Common myeloid progenitor, CD34-positive (primary cell): ENCODE measurements at regions not wholly inside any gene's neighbourhood (a gene's known extent, or its start where the extent isn't known, plus 50 kb on each side); places are given as distances from the start of the nearest gene placed in this dataset.

Experiments used
- CTCF ChIA-PET: fragments of 350-600 bp; sonication (Branson Sonifier 250); formaldehyde crosslinking; loops from one replicate; lab custom pipeline; 2021; ENCODE audit warnings: antibody characterized with exemption; lab: Charles Lee
- POLR2A ChIA-PET: fragments of 350-600 bp; sonication (Branson Sonifier 250); formaldehyde crosslinking; loops from one replicate; lab custom pipeline; 2021; ENCODE audit warnings: antibody characterized with exemption; lab: Charles Lee
- DNase-seq, 3 donors: peaks; one replicate each; pipeline versions ENCODE4 v3.0.0 to v3.0.0-alpha.2; 2013
- H3K27ac ChIP-seq, 2 experiments: 1 replicate in 1 of 2; 2 replicates in 1 of 2; pipeline ENCODE4 v1.7.0; 2013; ENCODE audit warnings: inconsistent platforms in 2 of 2, low read length in 2 of 2, mild to moderate bottlenecking in 2 of 2, low read depth in 1 of 2, moderate library complexity in 1 of 2; ENCODE audit not compliant: severe bottlenecking in 2 of 2, insufficient read depth in 1 of 2, poor library complexity in 1 of 2
- H3K27me3 ChIP-seq, 5 experiments: replicated peaks in 2 of 5; 1 replicate in 3 of 5; 2 replicates in 2 of 5; pipeline versions ENCODE4 v1.6.1 to v1.7.0; 2013; ENCODE audit warnings: low read length in 4 of 5, mild to moderate bottlenecking in 2 of 5, moderate library complexity in 2 of 5, inconsistent platforms in 1 of 5; ENCODE audit not compliant: insufficient read depth in 5 of 5, control insufficient read depth in 4 of 5
- H3K36me3 ChIP-seq, 4 experiments: 1 replicate in 2 of 4; 2 replicates in 2 of 4; pipeline versions ENCODE4 v1.6.1 to v1.7.0; 2013; ENCODE audit warnings: low read length in 3 of 4, control low read depth in 1 of 4, mild to moderate bottlenecking in 1 of 4; ENCODE audit not compliant: control insufficient read depth in 4 of 4, insufficient read depth in 4 of 4
- H3K4me1 ChIP-seq, 4 experiments: 1 replicate in 3 of 4; 2 replicates in 1 of 4; pipeline versions ENCODE4 v1.6.1 to v1.7.1; 2013; ENCODE audit warnings: low read length in 3 of 4, mild to moderate bottlenecking in 3 of 4, control low read depth in 1 of 4, inconsistent platforms in 1 of 4, moderate library complexity in 1 of 4; ENCODE audit not compliant: control insufficient read depth in 4 of 4, insufficient read depth in 4 of 4; ENCODE audit errors: control extremely low read depth in 1 of 4
- H3K4me3 ChIP-seq, 7 experiments: 1 replicate in 4 of 7; 2 replicates in 3 of 7; pipeline versions ENCODE4 v1.5.1 to v1.7.0; 2013; ENCODE audit warnings: mild to moderate bottlenecking in 7 of 7, low read length in 6 of 7, moderate library complexity in 6 of 7, inconsistent platforms in 2 of 7, low read depth in 2 of 7, control low read depth in 1 of 7; ENCODE audit not compliant: insufficient read depth in 4 of 7, control insufficient read depth in 1 of 7; ENCODE audit errors: extremely low read depth in 1 of 7
- H3K9me3 ChIP-seq, 5 experiments: 1 replicate in 4 of 5; 2 replicates in 1 of 5; pipeline versions ENCODE4 v1.6.1 to v1.7.1; 2013; ENCODE audit warnings: low read length in 4 of 5, mild to moderate bottlenecking in 2 of 5, inconsistent platforms in 1 of 5, low read depth in 1 of 5, moderate library complexity in 1 of 5; ENCODE audit not compliant: control insufficient read depth in 4 of 5, insufficient read depth in 2 of 5; ENCODE audit errors: control extremely low read depth in 1 of 5
- WGBS: methylation state at CpG from one replicate; pipeline ENCODE4 v1.1.5; 2013; ENCODE audit not compliant: insufficient coverage; 5-methylcytosine and 5-hydroxymethylcytosine counted together

- H3K4me1 ChIP-seq, result peaks cover 0 to 53% (median 13%) of the 10 kb centered on the region in 4 experiments
- H3K27me3 ChIP-seq, result no peaks in the 10 kb centered on the region
- WGBS, result no CpG with 5 or more reads among the region's 1 CpG
- DNase-seq, result no peak
- ChIA-PET POLR2A (no interaction called here), CTCF (no interaction called here)
- no peak overlapping the region for H3K4me3 ChIP-seq
- H3K9me3 ChIP-seq, result no peaks in the 10 kb centered on the region
- H3K36me3 ChIP-seq, result no peaks in the 10 kb centered on the region
- H3K27ac ChIP-seq, result no peak overlapping the region
These were observed 496.2 kb upstream of the ZMIZ1 start for GRCh38 chr10:78572565-78572964.

GRCh38 chr10:78574547-78574946, 494.2 kb upstream of the ZMIZ1 start:
- Histone ChIP-seq H3K4me3 (no peak overlapping the region), H3K27ac (no peak overlapping the region), H3K4me1 (peaks cover 0 to 52% (median 16%) of the 10 kb centered on the region in 4 experiments), H3K9me3 (no peaks in the 10 kb centered on the region), H3K36me3 (no peaks in the 10 kb centered on the region), H3K27me3 (no peaks in the 10 kb centered on the region)
- 97% methylated on average over 3 of the region's 7 CpGs for WGBS
- DNase-seq, result no peak
- ChIA-PET CTCF (no interaction called here), POLR2A (no interaction called here)

GRCh38 chr10:78575400-78575799, 493.4 kb upstream of the ZMIZ1 start:
- Histone ChIP-seq H3K9me3 (no peaks in the 10 kb centered on the region), H3K36me3 (no peaks in the 10 kb centered on the region), H3K4me3 (no peak overlapping the region), H3K27me3 (no peaks in the 10 kb centered on the region), H3K27ac (no peak overlapping the region), H3K4me1 (peaks cover 0 to 48% (median 16%) of the 10 kb centered on the region in 4 experiments)
- ChIA-PET POLR2A (no interaction called here), CTCF (interaction anchor here (1.4 to 1.6 kb wide), 2 partner anchors 9 to 90 kb away, joined by 3 to 4 read pairs; no protein-coding TSS in a partner anchor)
- WGBS, result 98% methylated on average over 6 of the region's 6 CpGs
- DNase-seq, result no peak

- no peak overlapping the region for H3K27ac ChIP-seq
- WGBS, result 30% methylated on average over 4 of the region's 5 CpGs
- peaks cover 0 to 43% (median 16%) of the 10 kb centered on the region in 4 experiments for H3K4me1 ChIP-seq
- no peak overlapping the region for H3K4me3 ChIP-seq
- POLR2A ChIA-PET, result no interaction called here
- H3K27me3 ChIP-seq, result no peaks in the 10 kb centered on the region
- H3K9me3 ChIP-seq, result no peaks in the 10 kb centered on the region
- DNase-seq, result peak in 2 of 3 donors; percentile 9 to 17
- H3K36me3 ChIP-seq, result no peaks in the 10 kb centered on the region
- CTCF ChIA-PET, result interaction anchor here (1.4 to 1.6 kb wide), 2 partner anchors 10 to 89 kb away, joined by 3 to 4 read pairs; no protein-coding TSS in a partner anchor
These were observed 492.5 kb upstream of the ZMIZ1 start for GRCh38 chr10:78576276-78576675.

GRCh38 chr10:78577712-78578111, 491.1 kb upstream of the ZMIZ1 start:
- ChIA-PET CTCF (no interaction called here), POLR2A (no interaction called here)
- Histone ChIP-seq H3K4me1 (peaks cover 0 to 51% (median 18%) of the 10 kb centered on the region in 4 experiments), H3K36me3 (no peaks in the 10 kb centered on the region), H3K27ac (no peak overlapping the region), H3K4me3 (peak overlapping the region in 1 of 7 experiments; percentile 13), H3K9me3 (no peaks in the 10 kb centered on the region), H3K27me3 (no peaks in the 10 kb centered on the region)
- 15% methylated on average over 2 of the region's 5 CpGs for WGBS
- DNase-seq, result peak; percentile 22 to 71 (median 62)

GRCh38 chr10:78578929-78579328, 489.8 kb upstream of the ZMIZ1 start:
- H3K27me3 ChIP-seq, result no peaks in the 10 kb centered on the region
- WGBS, result 84% methylated on average over 6 of the region's 6 CpGs
- CTCF ChIA-PET, result interaction anchor here (1.0 kb wide), 1 partner anchor 10 kb away, joined by 3 read pairs; no protein-coding TSS in a partner anchor

GRCh38 chr10:78579576-78579975, 489.2 kb upstream of the ZMIZ1 start:
- Histone ChIP-seq H3K27me3 (no peaks in the 10 kb centered on the region), H3K4me1 (peaks cover 0 to 51% (median 18%) of the 10 kb centered on the region in 4 experiments), H3K4me3 (no peak overlapping the region), H3K9me3 (no peaks in the 10 kb centered on the region), H3K36me3 (no peaks in the 10 kb centered on the region), H3K27ac (no peak overlapping the region)
- 100% methylated on average over 4 of the region's 5 CpGs for WGBS
- POLR2A ChIA-PET, result no interaction called here
- CTCF ChIA-PET, result interaction anchor here (1.0 kb wide), 2 partner anchors 9 to 11 kb away, joined by 3 to 4 read pairs; no protein-coding TSS in a partner anchor
- no peak for DNase-seq

More at GRCh38 chr10:78578929-78579328, 489.8 kb upstream of the ZMIZ1 start:
- peak; percentile 11 to 77 (median 72) for DNase-seq
- no peaks in the 10 kb centered on the region for H3K9me3 ChIP-seq
- peaks cover 0 to 51% (median 18%) of the 10 kb centered on the region in 4 experiments for H3K4me1 ChIP-seq
- H3K4me3 ChIP-seq, result no peak overlapping the region
- POLR2A ChIA-PET, result no interaction called here
- H3K36me3 ChIP-seq, result no peaks in the 10 kb centered on the region
- H3K27ac ChIP-seq, result no peak overlapping the region
